AG09309 (cell line): ENCODE measurements at regions not wholly inside any gene's neighbourhood (a gene's known extent, or its start where the extent isn't known, plus 50 kb on each side); places are given as distances from the start of the nearest gene placed in this dataset.

Experiments used
- DNase-seq: peaks from one replicate; pipeline ENCODE4 v3.0.0-alpha.2; 2010; ENCODE audit warnings: low read depth
- H3K4me3 ChIP-seq: 2 replicates; pipeline ENCODE4 v1.5.1; 2011; ENCODE audit warnings: mild to moderate bottlenecking, low read depth, low read length, moderate library complexity; ENCODE audit not compliant: control insufficient read depth
- TF ChIP-seq, protein P1 (sequence below): IDR thresholded peaks from 2 replicates; pipeline ENCODE4 v1.5.1; 2011; ENCODE audit warnings: mild to moderate bottlenecking, low read depth, low read length, inconsistent platforms; ENCODE audit not compliant: insufficient read depth, control insufficient read depth; ENCODE audit errors: missing control alignments

DNA sequence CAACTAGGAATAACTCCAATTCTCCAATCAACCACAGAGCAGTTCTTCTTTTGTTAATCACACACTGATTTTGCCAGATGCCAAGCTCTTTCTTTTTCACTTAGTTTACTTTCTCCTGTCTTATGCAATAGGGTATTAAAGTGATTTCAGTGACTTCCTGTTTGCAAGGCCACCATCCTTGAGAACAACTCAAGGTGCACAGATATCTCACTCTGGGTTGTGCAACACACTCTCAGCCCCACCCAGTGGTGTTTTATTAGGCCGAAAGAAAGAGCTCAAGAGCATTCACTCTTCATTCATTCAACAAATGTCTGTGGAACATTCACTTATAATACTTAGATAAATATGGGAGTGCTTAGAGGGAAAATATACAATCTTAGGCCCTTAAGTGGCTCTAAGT is 352.5 kb downstream of the ZNF326 start:
- no peak overlapping the region for H3K4me3 ChIP-seq
- DNase-seq: no peak
- TF ChIP-seq, protein P1, sequence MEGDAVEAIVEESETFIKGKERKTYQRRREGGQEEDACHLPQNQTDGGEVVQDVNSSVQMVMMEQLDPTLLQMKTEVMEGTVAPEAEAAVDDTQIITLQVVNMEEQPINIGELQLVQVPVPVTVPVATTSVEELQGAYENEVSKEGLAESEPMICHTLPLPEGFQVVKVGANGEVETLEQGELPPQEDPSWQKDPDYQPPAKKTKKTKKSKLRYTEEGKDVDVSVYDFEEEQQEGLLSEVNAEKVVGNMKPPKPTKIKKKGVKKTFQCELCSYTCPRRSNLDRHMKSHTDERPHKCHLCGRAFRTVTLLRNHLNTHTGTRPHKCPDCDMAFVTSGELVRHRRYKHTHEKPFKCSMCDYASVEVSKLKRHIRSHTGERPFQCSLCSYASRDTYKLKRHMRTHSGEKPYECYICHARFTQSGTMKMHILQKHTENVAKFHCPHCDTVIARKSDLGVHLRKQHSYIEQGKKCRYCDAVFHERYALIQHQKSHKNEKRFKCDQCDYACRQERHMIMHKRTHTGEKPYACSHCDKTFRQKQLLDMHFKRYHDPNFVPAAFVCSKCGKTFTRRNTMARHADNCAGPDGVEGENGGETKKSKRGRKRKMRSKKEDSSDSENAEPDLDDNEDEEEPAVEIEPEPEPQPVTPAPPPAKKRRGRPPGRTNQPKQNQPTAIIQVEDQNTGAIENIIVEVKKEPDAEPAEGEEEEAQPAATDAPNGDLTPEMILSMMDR: no peak

DNA sequence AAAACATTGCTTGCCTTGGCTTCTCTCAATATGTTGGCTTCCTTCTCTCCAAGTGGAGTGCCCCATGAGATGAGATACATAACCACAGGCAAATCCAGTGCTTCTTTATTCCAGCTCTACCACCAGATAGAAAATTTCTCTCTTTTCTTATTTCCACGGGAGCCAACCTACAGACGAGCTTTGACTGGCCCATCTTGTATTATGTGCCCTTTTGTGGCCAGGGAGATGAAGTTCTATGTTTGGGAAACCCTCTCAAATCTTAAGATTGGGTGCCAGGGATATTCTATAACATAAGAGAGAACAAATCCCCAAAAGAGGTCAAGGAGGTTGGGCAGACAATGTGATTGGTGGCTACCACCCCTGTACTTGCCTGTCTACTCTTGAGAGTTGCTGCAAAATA is 351.8 kb downstream of the ZNF326 start:
- no peak for DNase-seq
- TF ChIP-seq, protein P1: no peak
- no peak overlapping the region for H3K4me3 ChIP-seq

DNA sequence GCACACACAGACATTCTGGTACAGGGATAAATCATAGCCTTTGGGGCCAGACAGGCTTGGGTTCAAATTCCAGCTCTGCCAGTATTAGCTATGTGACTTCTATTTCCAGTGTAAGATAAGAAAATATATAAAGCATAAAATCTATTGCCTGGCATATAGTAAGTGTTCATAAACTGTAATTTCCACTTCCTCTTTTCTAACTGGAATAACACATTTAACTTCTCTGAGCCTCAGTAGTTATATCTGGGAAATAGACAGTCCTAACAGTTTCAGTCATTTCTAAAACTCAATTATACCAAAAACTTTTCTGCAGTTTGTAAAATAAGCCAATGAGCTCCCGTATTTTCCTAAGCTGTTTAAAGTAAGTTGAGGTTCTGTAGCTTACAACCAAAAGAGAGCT is 351.4 kb downstream of the ZNF326 start:
- TF ChIP-seq, protein P1: no peak
- no peak overlapping the region for H3K4me3 ChIP-seq
- no peak for DNase-seq

DNA sequence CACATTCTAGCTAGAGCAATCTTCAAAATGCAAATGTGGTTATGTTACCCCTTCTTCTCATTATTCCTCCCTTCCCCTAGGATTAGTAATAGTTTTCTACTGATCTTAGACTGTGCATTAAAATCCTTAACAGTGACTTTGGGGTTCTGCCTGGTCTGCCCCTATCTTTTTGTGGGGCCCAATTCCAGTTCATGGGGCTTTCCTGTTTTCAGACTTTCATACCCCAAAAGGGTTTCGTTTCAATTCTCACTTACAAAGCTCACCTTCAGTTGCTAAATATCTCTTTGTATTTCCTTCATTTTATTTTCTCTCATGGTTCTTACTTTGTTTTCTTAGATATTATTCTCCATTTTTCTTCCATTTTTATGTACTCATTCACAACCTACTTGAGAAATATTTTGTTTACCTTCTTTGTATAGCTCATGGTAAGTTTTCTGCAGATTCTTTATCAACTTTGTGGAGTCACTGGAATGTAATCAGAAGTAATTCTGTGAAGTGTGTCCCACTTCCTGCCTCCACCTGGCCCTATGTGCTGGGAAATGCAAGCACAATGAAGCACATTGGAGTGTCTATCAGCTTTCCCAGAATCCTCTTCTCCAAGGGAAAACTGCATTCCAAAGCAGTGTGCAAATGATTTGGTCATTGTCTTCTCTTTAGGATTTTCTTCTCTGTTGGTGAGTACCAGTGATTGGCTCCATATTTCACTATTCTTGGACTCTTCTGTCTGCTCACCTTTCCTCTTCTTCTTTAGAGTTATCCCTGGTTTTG is 350.2 kb downstream of the ZNF326 start:
- TF ChIP-seq, protein P1: no peak
- DNase-seq: no peak

DNA sequence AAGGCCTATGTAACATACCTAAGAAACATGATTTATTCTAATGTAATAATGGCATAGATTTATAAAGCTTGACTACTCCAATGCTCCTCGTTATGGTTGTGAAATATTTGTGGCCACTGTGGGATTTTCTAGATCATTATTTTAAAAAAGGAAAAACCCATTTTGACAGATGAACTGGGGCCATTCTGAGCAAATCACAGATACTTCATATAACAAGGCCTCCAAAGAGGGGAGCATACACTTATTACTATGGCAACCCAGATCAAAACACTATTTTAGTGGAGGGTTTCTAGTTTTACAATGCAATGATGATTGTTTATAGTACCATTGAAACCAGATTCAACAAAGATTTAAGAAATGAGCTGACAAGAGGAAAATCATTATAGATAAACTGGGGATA is 346.6 kb downstream of the ZNF326 start:
- TF ChIP-seq, protein P1: no peak
- H3K4me3 ChIP-seq: no peak overlapping the region
- DNase-seq: no peak

More for the DNA sequence above, 350.2 kb downstream of the ZNF326 start:
- no peak overlapping the region for H3K4me3 ChIP-seq

DNA sequence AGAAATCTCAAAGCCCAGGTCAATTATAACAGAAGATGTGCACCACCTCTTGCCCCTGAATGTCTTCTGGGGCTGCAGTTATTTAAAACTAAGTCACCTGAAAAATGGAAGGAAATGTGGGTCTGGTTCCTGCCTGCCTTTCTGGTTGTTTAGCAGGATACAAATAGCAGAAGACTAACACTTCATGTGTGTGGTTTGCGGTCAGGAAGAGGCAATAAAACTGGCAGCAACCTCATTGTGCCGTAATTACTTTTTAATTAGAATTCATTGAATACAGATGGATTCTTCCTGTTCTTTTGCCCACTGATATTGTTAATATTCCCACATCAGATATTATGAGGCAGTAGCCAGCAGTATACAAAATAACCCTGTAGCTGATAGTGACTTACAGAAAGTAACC is 345.7 kb downstream of the ZNF326 start:
- TF ChIP-seq, protein P1: no peak
- H3K4me3 ChIP-seq: no peak overlapping the region
- no peak for DNase-seq
